GM12873 (cell line): ENCODE measurements at regions not wholly inside any gene's neighbourhood (a gene's known extent, or its start where the extent isn't known, plus 50 kb on each side); places are given as distances from the start of the nearest gene placed in this dataset.

Source experiments
- CTCF ChIP-seq: IDR thresholded peaks from 2 replicates; pipeline ENCODE4 v1.5.1; 2012; ENCODE audit warnings: low read depth, mild to moderate bottlenecking, moderate library complexity, low read length, control low read depth; ENCODE audit not compliant: insufficient read depth; ENCODE audit errors: missing control alignments

DNA sequence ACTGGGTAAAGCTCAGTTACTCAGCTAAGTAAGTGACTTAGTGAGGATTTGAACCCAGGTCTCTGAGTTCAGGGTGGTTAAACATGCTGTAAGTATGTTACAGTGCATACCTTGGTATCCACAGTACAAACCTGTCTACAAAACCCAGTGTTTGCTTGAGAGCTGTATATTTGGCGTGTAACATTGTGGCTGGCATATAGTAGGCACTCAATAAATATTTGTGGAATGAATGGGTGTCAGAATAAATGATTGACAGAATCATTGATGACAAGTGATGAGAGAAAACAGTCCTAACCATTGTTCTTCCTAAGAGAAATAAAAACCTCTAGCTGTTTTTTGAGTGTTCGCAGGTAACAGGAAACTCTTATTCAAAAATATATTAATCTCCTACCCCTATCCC lies 79.7 kb upstream of the BCOR start:
- no peak for TF ChIP-seq CTCF

DNA sequence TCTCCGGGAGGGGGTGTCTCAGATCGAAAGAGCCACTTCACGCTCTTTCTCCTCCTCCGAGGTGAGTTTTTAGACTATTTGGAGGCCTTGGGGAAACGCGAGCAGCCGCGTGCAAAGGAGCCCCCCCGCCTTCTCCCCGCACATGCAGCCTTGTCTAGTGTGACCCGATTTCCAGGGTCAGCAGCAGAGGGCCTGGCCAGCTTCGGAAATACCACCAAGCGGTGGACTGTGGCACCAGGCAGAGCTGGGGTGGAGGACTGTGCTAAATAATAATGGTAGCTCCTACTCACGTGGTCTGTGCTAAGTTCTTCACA lies 79.3 kb upstream of the BCOR start:
- peak; percentile 3 for TF ChIP-seq CTCF

GRCh38 chrX:40176351-40177116 lies 78.8 kb upstream of the BCOR start:
- no peak for TF ChIP-seq CTCF

- TF ChIP-seq CTCF = no peak
Measured at GRCh38 chrX:40175511-40176350, 78.0 kb upstream of the BCOR start.

DNA sequence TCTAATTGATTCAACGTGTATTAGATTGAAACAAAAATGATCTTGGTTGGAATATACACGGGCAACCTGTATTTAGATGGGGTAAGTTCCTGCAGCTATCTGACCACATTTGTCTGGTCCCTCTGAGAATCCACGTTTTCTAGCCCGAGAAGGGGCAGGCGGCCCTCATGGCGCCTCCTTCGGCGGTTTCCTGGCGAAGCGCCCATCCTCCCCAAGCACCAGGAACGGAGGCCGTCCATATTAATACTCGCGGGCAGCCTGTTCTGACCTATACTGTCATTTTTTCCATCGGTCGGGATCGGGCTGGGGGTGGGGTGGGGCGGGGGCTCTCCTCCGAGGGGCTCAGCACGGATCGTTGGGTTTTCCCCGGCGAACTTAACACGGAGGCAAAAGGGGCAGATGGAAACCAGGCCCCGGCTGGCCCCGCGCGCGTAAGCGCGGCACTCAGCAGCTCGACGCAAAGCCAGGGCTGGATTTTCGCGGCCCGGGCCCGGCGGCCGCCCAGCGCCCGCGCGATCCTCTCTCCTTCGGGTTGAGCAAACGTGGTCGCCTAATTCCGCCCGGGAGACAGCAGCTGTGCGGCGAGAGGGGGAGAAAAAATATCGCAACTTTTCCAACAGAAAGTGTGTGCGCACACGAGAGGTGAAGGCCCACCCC lies 77.2 kb upstream of the BCOR start:
- TF ChIP-seq CTCF = no peak

DNA sequence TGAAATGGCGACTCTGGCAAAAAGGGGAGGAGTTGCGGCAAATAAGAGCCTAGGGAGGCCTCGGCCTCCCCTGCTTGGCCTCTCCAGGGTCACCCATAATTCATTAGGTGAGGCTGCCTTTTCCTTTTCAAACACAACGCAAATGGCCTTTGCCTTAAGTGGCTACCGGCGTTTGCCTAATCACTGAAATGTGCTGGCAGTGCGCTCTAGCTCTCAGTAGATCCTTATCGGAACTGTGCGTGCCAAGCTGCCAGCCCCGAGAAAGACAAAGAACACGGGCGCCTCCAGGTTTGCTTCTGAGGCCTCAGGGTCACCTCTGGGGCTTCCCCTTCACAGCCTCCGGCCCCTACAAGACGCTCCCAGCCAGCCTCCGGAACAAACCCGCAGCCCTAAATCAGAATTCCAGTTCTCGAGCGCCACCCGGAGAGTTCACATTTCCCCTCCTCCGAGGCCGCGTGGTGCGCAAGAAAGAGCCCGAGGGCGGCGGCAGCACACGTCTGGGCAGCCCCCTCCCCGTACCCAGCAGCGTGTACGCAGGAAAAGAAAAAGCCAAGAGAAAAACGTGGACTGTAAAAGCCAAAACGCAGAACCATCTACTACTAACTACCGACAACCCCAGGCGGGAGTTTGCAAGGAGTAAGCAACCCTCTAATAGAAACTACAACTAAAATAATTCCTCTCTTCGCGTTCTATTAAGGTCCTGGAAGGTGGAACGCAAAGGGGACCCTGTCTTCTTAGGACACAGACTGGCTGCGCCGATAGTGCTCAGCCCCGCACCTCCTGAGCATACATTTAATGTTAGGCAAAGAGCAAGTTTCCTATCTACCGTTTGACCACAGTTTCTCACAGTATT lies 76.5 kb upstream of the BCOR start:
- no peak for TF ChIP-seq CTCF
